ENCODE measurements at regions not wholly inside any gene's neighbourhood (a gene's known extent, or its start where the extent isn't known, plus 50 kb on each side); places are given as distances from the start of the nearest gene placed in this dataset.

- no peak for DNase-seq
Observed at GRCh38 chr4:57448901-57449300, 338.7 kb upstream of the IGFBP7 start.

GRCh38 chr4:57448452-57448851 lies 338.3 kb upstream of the IGFBP7 start:
- no peak for DNase-seq

- DNase-seq, result no peak
Observed at GRCh38 chr4:57446266-57446665, 336.1 kb upstream of the IGFBP7 start.

GRCh38 chr4:57445686-57446085 lies 335.5 kb upstream of the IGFBP7 start:
- DNase-seq, result no peak

GRCh38 chr4:57444671-57445070 lies 334.5 kb upstream of the IGFBP7 start:
- no peak for DNase-seq

- no peak for DNase-seq
Observed at GRCh38 chr4:57443787-57444186, 333.6 kb upstream of the IGFBP7 start.

DNA sequence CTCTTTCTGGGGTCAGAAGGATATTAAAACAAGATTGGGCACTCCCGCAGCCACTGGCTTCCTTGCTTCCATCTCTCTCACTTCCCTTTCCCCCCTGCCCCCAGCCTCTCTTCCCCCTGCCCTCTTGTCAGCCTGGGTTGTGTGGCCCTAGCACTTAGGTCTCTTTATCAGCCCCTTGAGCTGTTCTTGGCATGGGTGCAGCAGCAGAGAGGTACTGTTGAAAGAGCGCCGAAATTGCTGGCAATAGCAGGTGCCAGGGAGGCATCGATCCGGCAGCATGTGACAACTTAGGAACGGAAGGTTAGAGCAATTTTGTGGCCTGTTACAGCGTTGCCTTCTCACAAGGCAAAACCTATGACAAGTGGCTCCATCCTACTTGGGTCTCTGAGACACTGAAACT lies 333.1 kb upstream of the IGFBP7 start:
- DNase-seq, result no peak

DNA sequence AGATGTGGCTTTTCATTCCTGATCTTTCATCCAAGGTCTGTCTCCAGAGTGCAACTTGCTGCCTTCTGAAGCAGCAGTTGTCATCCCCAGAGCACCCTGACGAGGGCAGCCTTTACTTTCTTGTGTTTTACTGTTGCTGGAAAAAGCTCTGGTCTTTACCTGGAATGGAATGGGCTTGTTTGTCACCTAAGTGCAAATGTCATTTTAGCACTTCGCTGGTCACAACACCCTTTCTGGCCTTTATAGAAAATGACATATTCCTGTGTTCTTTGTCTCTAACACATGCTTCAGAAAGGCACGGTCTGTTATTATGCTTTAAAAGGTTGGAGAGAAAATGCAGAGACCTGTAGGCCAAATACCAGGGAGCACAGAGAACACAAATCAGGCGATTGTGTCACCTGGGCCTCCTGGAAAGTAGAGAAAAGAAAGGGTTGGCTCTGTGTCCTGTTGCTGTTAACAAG lies 332.7 kb upstream of the IGFBP7 start:
- DNase-seq, result no peak

GRCh38 chr4:57442241-57442640 lies 332.1 kb upstream of the IGFBP7 start:
- no peak for DNase-seq

DNA sequence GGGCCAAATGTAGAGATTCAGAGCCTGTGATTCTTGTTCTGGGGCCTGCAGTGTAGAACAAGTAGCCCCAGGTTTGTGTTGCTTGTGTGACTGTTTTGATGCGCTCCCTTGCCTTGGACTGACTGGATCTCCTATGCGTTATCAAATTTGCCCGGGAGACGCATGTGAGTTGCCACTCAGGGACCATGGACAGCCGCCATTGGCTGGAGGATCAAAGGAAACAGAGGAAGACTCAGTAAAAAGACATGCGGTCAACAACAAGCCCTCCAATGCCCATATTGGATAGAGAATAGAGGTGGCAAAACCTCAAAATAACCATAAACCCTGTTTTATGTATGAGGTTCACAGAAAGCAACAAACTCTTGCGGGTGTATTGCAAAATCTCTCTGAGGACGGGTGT lies 327.5 kb upstream of the IGFBP7 start:
- no peak for DNase-seq

- DNase-seq, result no peak
Observed at GRCh38 chr4:57435300-57435699, 325.1 kb upstream of the IGFBP7 start.

- no peak for DNase-seq
Observed at GRCh38 chr4:57430726-57431125, 320.5 kb upstream of the IGFBP7 start.

DNA sequence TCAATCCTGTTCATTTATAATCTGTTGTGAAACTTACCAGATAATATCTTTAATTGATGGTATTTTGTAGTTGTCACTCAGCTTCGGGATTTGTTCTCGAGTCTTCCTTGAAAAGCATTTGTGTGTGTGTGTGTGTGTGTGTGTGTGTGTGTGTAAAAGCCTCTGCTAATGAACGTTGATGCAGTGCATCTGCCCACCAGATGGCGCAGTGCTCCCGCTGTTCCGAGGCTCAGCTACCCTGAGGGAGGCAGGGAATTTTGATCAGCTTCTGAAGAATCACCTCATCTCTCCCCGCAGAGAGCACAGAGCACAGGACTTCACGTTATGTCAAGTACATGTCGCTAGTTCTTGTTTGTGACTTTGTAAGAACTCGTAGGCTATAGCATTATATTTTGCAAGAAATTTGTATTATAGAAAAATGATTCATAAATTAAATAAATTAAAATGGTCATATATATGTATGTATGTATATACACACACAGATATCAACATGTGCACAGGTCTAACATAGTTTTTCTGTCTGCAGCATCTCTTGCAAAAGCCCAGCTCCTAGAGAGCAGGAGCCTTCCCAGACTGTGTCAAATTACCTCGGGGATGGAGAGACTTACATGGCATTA lies 316.7 kb upstream of the IGFBP7 start:
- DNase-seq, result no peak

DNA sequence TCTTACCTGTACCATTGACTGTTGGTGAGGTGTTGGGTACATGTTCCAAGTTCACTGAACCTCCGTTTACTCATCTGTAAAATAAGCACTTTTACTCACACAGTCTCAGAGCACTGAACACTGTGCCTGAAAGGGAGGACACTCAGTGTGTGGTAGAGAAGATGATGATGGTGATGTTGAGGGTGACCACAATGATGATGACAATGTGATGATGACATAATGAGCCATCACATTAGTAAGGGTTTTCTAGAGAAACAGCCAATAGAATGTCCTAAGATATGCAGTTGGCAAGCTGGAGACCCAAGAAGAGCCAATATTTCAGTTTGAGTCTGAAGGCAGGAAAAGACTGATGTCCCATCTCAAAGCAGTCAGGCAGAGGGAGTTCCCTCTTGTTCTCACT lies 315.4 kb upstream of the IGFBP7 start:
- DNase-seq, result no peak

DNA sequence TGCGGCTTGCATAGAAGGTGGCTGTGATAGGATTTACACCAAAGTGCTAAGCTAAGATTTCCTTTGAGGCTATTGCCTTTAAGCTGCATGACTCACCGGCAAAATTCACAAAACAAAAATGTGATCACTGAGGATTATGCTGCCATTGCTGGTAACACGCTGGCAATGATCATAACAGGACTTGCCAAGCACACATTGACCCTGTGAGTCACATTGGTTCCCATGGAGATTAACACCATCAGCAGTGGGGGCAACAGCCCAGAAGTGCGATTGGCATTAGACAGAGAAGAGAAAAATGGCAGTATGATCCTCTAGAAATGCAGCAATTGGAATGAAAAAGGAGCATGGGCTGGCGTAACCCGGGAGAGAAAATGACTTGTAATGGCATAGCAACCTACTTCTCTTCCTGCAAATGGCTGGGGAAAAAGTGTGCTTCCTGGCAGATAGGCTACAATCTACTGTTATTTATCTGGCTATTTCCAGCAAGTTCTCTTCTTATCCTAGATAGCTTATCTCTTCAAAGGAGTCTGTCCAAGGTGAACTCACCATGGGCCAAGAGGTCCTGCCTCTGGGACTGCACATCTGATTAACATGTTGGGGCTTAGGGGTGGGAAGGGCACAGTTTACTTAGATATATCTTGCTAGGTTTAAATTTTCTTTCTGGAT lies 314.2 kb upstream of the IGFBP7 start:
- no peak for DNase-seq

- DNase-seq, result no peak
Observed at GRCh38 chr4:57418133-57418532, 307.9 kb upstream of the IGFBP7 start.

DNA sequence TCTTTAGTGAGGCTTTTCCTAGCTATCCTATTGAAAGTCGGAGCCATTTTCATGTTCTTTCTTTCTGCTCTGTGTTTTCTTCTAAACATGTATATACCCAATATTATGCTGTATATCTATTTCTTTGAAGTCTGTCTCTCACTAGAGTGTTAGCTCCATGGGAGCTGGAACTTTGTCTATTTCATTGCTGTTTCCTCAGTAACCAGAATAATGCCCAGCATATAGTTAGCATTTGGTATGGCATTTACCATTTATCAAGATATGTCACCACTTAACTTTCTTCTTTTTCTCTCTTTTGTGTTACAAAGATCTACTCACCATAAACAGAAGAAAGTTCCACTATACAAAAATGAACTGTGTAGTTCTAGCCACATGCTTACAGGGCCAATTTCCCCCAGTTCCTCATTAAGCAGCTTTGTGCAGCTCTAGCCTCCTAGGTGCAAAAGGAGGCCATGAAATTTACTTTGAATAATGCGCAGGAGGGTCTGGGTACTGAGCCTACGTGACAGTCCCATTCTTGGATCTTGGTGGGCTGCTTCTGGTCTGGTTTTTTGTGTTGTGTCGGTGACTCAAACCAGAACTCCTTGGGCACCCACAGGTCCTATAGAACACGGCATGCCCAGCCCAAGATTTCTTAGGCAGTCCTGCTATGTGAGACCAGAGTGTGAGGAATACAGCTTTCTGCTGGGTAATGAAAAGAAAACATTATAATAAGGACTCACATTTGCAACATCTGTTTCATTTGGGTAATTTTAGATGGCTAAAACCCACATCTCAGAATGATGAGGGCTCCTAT lies 302.3 kb upstream of the IGFBP7 start:
- DNase-seq, result no peak

- DNase-seq, result no peak
Observed at GRCh38 chr4:57410331-57411052, 300.3 kb upstream of the IGFBP7 start.

DNA sequence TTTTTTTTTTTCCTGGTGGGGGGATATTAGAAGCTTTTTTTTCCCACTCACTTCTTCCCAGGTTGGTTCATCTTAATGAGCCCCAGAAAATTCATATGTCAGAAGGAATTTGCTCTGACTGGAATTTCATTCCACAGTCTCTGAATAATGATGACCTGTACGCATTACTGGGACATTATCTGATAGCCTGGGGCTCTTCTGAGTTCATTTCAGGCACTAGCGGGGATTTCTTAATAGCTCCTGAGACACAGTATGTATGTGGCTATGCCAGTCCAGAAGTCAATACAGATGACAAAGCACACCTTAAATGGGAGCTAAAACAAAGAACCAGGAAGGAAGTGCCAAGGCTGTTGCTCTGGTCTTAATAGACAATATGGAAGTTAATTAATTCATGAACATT lies 295.2 kb upstream of the IGFBP7 start:
- DNase-seq, result no peak

GRCh38 chr4:57404483-57404882 lies 294.3 kb upstream of the IGFBP7 start:
- no peak for DNase-seq

DNA sequence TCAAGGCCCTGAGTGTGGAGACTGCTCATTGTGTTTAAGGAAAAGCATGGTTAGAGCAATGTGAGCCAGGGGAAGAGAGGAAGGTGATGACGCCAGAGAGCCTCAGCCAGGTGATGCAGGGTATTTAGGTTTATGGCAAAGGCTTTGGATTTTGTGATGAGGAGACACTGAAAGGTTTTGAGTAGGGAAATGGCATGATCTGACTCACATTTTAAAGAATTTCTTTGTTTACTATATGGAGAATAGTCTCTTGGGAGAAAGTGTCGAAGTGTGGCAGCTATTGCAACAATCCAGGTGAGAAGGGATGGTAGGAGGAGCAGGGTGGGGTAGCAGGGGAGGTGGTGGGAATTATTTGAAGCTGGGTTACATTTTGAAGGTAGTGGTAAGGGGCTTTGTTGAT lies 293.4 kb upstream of the IGFBP7 start:
- DNase-seq, result no peak

- no peak for DNase-seq
Observed at GRCh38 chr4:57401586-57401985, 291.4 kb upstream of the IGFBP7 start.

DNA sequence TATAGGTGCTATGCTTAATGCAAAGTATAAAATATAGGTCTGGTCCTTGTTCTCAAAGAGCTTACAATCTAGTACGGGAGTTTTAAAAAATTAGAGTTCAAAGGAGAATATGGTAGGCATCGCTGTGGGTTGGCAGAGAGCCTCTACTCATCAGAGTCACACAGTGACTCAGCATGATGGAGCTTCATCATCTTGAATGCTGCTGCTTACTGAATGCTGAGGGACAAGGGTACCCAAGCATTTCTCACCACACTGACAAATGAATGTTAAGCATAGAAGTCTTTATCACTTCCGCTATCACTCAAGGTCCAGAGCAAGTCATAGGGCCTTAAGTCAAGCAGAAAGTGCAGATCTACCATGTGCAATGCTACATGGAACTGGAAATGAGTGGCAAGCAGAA lies 268.6 kb upstream of the IGFBP7 start:
- no peak for DNase-seq

Measured in activated naive CD4-positive, alpha-beta T cell (primary cell).